ENCODE measurements at regions not wholly inside any gene's neighbourhood (a gene's known extent, or its start where the extent isn't known, plus 50 kb on each side); places are given as distances from the start of the nearest gene placed in this dataset.

- peaks cover 24% of the 10 kb centered on the region for H3K4me1 Mint-ChIP-seq (ENCODE audit: unreplicated experiment)
- H3K27ac Mint-ChIP-seq (ENCODE audit: unreplicated experiment): no peak overlapping the region
- TF ChIP-seq, protein P1, sequence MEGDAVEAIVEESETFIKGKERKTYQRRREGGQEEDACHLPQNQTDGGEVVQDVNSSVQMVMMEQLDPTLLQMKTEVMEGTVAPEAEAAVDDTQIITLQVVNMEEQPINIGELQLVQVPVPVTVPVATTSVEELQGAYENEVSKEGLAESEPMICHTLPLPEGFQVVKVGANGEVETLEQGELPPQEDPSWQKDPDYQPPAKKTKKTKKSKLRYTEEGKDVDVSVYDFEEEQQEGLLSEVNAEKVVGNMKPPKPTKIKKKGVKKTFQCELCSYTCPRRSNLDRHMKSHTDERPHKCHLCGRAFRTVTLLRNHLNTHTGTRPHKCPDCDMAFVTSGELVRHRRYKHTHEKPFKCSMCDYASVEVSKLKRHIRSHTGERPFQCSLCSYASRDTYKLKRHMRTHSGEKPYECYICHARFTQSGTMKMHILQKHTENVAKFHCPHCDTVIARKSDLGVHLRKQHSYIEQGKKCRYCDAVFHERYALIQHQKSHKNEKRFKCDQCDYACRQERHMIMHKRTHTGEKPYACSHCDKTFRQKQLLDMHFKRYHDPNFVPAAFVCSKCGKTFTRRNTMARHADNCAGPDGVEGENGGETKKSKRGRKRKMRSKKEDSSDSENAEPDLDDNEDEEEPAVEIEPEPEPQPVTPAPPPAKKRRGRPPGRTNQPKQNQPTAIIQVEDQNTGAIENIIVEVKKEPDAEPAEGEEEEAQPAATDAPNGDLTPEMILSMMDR (IDR thresholded peaks at IDR 0.05): no peak
- no peaks in the 10 kb centered on the region for H3K9me3 Mint-ChIP-seq (ENCODE audit: unreplicated experiment)
- no peak for DNase-seq (ENCODE audit: extremely low spot score, unreplicated experiment)
- no peaks in the 10 kb centered on the region for H3K27me3 Mint-ChIP-seq (ENCODE audit: unreplicated experiment)
- H3K36me3 Mint-ChIP-seq (ENCODE audit: unreplicated experiment): peaks cover 5% of the 10 kb centered on the region
- H3K4me3 Mint-ChIP-seq (ENCODE audit: unreplicated experiment): no peak overlapping the region
Measured at GRCh38 chr12:46452776-46453175, 80.2 kb upstream of the SLC38A2 start.

DNA sequence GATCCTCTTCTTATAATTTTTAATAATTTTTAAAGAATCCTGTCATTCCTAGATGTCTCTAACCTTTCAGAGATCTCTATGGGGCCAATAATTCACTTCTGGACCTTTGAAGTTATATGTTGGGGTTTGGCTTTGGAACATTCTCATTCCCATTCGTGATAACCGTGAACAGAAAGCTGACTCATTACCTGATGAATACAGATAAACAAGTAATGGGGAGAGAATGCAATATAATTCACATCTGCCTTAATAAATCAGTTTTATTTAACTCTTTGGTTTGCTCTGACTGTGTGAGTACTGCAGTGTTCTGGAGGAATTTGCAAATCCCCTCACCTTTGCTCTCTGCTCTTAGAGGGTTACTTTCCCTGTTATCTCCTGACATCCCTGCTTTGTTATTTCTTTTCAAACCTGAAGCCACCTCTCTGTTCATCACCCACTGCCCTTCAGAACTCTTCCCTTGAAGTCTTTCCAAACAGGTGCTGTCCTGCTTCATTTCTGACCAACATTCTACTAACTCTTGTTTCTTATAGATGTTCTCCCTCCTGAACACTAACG lies 79.6 kb upstream of the SLC38A2 start:
- TF ChIP-seq, protein P1 (IDR thresholded peaks at IDR 0.05): no peak
- H3K36me3 Mint-ChIP-seq (ENCODE audit: unreplicated experiment): peaks cover 8% of the 10 kb centered on the region
- H3K4me3 Mint-ChIP-seq (ENCODE audit: unreplicated experiment): no peak overlapping the region
- H3K4me1 Mint-ChIP-seq (ENCODE audit: unreplicated experiment): peaks cover 27% of the 10 kb centered on the region
- H3K27me3 Mint-ChIP-seq (ENCODE audit: unreplicated experiment): no peaks in the 10 kb centered on the region
- no peak overlapping the region for H3K27ac Mint-ChIP-seq (ENCODE audit: unreplicated experiment)
- H3K9me3 Mint-ChIP-seq (ENCODE audit: unreplicated experiment): peaks cover 3% of the 10 kb centered on the region
- no peak for DNase-seq (ENCODE audit: extremely low spot score, unreplicated experiment)

DNA sequence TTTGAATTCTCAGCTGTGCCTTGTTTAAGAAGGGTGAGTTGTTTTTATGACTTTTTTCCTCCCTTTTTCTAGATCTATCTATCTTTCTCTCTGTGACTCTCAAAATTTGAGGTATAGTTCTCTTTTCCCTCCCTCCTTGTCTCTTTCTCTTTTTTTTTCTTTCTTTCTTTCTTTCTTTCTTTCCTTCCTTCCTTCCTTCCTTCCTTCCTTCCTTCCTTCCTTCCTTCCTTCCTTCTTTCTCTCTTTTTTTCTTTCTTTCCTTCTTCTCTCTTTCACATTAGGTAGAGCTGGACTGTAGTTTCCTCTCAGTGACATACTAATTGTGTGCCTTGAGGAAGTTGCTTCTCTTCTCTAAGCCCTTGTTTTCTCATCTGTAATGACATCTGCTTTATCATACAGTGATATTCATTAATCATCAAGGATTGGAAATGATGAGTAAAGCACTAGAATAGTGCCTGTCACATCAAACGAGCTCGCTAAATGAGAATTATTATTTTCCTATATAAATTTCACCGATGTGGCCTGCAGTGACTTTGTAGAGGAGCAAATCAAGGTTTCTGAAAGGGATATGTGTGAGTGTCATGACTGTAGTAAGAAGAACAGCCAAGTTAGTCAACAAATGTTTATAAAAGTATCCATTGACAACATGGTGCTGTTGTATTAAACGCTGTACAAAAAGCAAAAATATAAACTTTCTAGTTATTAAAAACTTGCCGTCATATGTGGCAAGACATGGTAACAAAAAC lies 78.9 kb upstream of the SLC38A2 start:
- DNase-seq (ENCODE audit: extremely low spot score, unreplicated experiment): no peak
- Mint-ChIP-seq H3K27ac (ENCODE audit: unreplicated experiment) (no peak overlapping the region), H3K27me3 (ENCODE audit: unreplicated experiment) (no peaks in the 10 kb centered on the region), H3K36me3 (ENCODE audit: unreplicated experiment) (peaks cover 8% of the 10 kb centered on the region), H3K4me1 (ENCODE audit: unreplicated experiment) (peaks cover 30% of the 10 kb centered on the region), H3K4me3 (ENCODE audit: unreplicated experiment) (no peak overlapping the region), H3K9me3 (ENCODE audit: unreplicated experiment) (peaks cover 3% of the 10 kb centered on the region)
- TF ChIP-seq, protein P1 (IDR thresholded peaks at IDR 0.05): no peak

DNA sequence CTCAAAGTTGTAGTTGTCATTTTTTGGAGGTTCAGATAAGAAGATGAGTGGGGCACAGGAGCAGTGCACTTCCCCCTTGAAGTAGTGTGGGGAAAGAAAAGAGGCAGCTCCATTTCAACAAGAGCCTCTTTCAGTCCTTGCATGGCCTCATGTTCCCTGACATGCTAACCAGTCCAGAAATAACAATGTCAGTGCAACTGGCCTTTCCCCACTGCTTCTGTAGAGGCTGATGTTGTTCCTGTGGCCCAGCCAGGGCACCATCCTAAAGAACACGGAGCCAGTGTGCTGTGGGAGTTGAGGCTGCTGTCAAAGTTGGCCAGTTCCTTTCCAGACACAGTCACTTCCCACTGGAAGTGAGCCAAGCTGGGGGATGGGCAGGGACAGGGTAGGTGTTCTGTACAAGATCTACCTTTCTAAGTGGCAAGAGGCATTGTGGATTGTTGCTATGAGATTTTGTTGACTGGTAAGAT lies 77.7 kb upstream of the SLC38A2 start:
- Mint-ChIP-seq H3K4me1 (ENCODE audit: unreplicated experiment) (peaks cover 32% of the 10 kb centered on the region), H3K9me3 (ENCODE audit: unreplicated experiment) (peaks cover 3% of the 10 kb centered on the region), H3K4me3 (ENCODE audit: unreplicated experiment) (no peak overlapping the region), H3K27ac (ENCODE audit: unreplicated experiment) (no peak overlapping the region), H3K36me3 (ENCODE audit: unreplicated experiment) (peaks cover 3% of the 10 kb centered on the region), H3K27me3 (ENCODE audit: unreplicated experiment) (no peaks in the 10 kb centered on the region)
- no peak for DNase-seq (ENCODE audit: extremely low spot score, unreplicated experiment)
- TF ChIP-seq, protein P1 (IDR thresholded peaks at IDR 0.05): no peak

GRCh38 chr12:46449856-46450255 lies 77.3 kb upstream of the SLC38A2 start:
- peaks cover 3% of the 10 kb centered on the region for H3K9me3 Mint-ChIP-seq (ENCODE audit: unreplicated experiment)
- peaks cover 37% of the 10 kb centered on the region for H3K4me1 Mint-ChIP-seq (ENCODE audit: unreplicated experiment)
- no peak overlapping the region for H3K27ac Mint-ChIP-seq (ENCODE audit: unreplicated experiment)

More at GRCh38 chr12:46449856-46450255, 77.3 kb upstream of the SLC38A2 start:
- peaks cover 3% of the 10 kb centered on the region for H3K36me3 Mint-ChIP-seq (ENCODE audit: unreplicated experiment)
- no peak for DNase-seq (ENCODE audit: extremely low spot score, unreplicated experiment)
- TF ChIP-seq, protein P1 (IDR thresholded peaks at IDR 0.05): no peak
- H3K4me3 Mint-ChIP-seq (ENCODE audit: unreplicated experiment): no peak overlapping the region
- H3K27me3 Mint-ChIP-seq (ENCODE audit: unreplicated experiment): no peaks in the 10 kb centered on the region
